IMR-90 (cell line): ENCODE measurements at regions not wholly inside any gene's neighbourhood (a gene's known extent, or its start where the extent isn't known, plus 50 kb on each side); places are given as distances from the start of the nearest gene placed in this dataset.
A peak's percentile ranks its signal among the peaks of the same experiment; 100 is the strongest.

ENCODE experiments used
- ATAC-seq: fragments of 200-7000 bp; cut with Tn5 transposase; 2 replicates; pipeline ENCODE4 v1.9.1; 2020; ENCODE audit warnings: low read depth, mild to moderate bottlenecking, moderate library complexity
- BruUV-seq: library from RNA; stranded (reverse); fragments of 400-500 nt; replicated peaks from 2 replicates; lab custom pipeline; 2021; lab: Mats Ljungman, UMichigan
- CTCF ChIA-PET: fragments of 300-600 bp; formaldehyde crosslinking; extraction: SDS; loops from one replicate; lab custom pipeline; 2021; ENCODE audit warnings: antibody characterized with exemption; lab: Yijun Ruan, JAX
- POLR2A ChIA-PET: fragments of 300-600 bp; sonication (Branson Sonifier 250); formaldehyde crosslinking; loops from one replicate; lab custom pipeline; 2022; ENCODE audit warnings: antibody characterized with exemption; ENCODE audit not compliant: unreplicated experiment; lab: Charles Lee
- DNase-seq: peaks from one replicate; pipeline ENCODE4 v3.0.0; 2013
- H2AFZ ChIP-seq: replicated peaks from 2 replicates; pipeline ENCODE3; 2013; ENCODE audit warnings: low read length, mild to moderate bottlenecking; ENCODE audit not compliant: poor library complexity
- H2AK5ac ChIP-seq: 2 replicates; pipeline ENCODE4 v1.6.1; 2013; ENCODE audit warnings: low read depth, low read length, inconsistent platforms
- H2AK9ac ChIP-seq: replicated peaks from 2 replicates; pipeline ENCODE3; 2013; ENCODE audit warnings: mild to moderate bottlenecking, low read depth, low read length, moderate library complexity; ENCODE audit not compliant: poor library complexity
- H2BK120ac ChIP-seq: 2 replicates; pipeline ENCODE4 v1.6.1; 2013; ENCODE audit warnings: low read depth, low read length, inconsistent platforms
- H2BK15ac ChIP-seq: 3 replicates; pipeline ENCODE4 v1.6.1; 2013; ENCODE audit warnings: low read depth, low read length, inconsistent platforms
- H2BK20ac ChIP-seq: 2 replicates; pipeline ENCODE4 v1.6.1; 2013; ENCODE audit warnings: low read depth, mild to moderate bottlenecking, inconsistent platforms, low read length, moderate library complexity
- H2BK5ac ChIP-seq: 2 replicates; pipeline ENCODE4 v1.6.1; 2013; ENCODE audit warnings: mild to moderate bottlenecking, low read depth, low read length, inconsistent platforms; ENCODE audit not compliant: poor library complexity, severe bottlenecking
- H3K14ac ChIP-seq: replicated peaks from 2 replicates; pipeline ENCODE4 v1.6.1; 2013; ENCODE audit warnings: low read depth, low read length, inconsistent platforms
- H3K18ac ChIP-seq: 2 replicates; pipeline ENCODE4 v1.6.1; 2013; ENCODE audit warnings: low read depth, low read length, control low read depth
- H3K23ac ChIP-seq: 2 replicates; pipeline ENCODE4 v1.6.1; 2013; ENCODE audit warnings: low read depth, low read length, inconsistent platforms
- H3K27ac ChIP-seq: 2 replicates; pipeline ENCODE4 v1.5.1; 2013; ENCODE audit warnings: mild to moderate bottlenecking, control low read depth, low read length; ENCODE audit not compliant: insufficient read depth
- H3K27me3 ChIP-seq: 2 replicates; pipeline ENCODE4 v1.6.1; 2013; ENCODE audit warnings: low read length; ENCODE audit not compliant: control insufficient read depth, insufficient read depth
- H3K36me3 ChIP-seq: 2 replicates; pipeline ENCODE4 v1.6.1; 2013; ENCODE audit warnings: low read length, mixed read lengths; ENCODE audit not compliant: control insufficient read depth, insufficient read depth
- H3K4ac ChIP-seq: 2 replicates; pipeline ENCODE4 v1.6.1; 2013; ENCODE audit warnings: low read depth, low read length, inconsistent platforms
- H3K4me1 ChIP-seq: 2 replicates; pipeline ENCODE4 v1.6.1; 2013; ENCODE audit warnings: low read length, mixed read lengths; ENCODE audit not compliant: control insufficient read depth, insufficient read depth
- H3K4me2 ChIP-seq: 2 replicates; pipeline ENCODE4 v1.6.1; 2013; ENCODE audit warnings: low read depth, mild to moderate bottlenecking, control low read depth, low read length, moderate library complexity
- H3K4me3 ChIP-seq: 2 replicates; pipeline ENCODE4 v1.5.1; 2013; ENCODE audit warnings: low read depth, mild to moderate bottlenecking, control low read depth, low read length, moderate library complexity; ENCODE audit not compliant: insufficient read depth
- H3K56ac ChIP-seq: 2 replicates; pipeline ENCODE4 v1.6.1; 2013; ENCODE audit warnings: low read length, inconsistent platforms; ENCODE audit not compliant: insufficient read depth; ENCODE audit errors: extremely low read depth
- H3K79me1 ChIP-seq, 2 experiments: 2 replicates each; pipeline ENCODE4 v1.6.1; 2013; ENCODE audit warnings: low read length in 2 of 2, inconsistent platforms in 1 of 2, low read depth in 1 of 2
- H3K9ac ChIP-seq: 2 replicates; pipeline ENCODE4 v1.6.1; 2013; ENCODE audit warnings: low read depth, low read length, control low read depth
- H3K9me1 ChIP-seq: 2 replicates; pipeline ENCODE4 v1.6.1; 2013; ENCODE audit warnings: low read length, inconsistent platforms; ENCODE audit not compliant: insufficient read depth
- H3K9me3 ChIP-seq: 2 replicates; pipeline ENCODE4 v1.6.1; 2013; ENCODE audit warnings: low read length; ENCODE audit not compliant: control insufficient read depth, insufficient read depth
- H4K20me1 ChIP-seq: 2 replicates; pipeline ENCODE4 v1.6.1; 2013; ENCODE audit warnings: low read length, inconsistent platforms; ENCODE audit not compliant: insufficient read depth
- H4K5ac ChIP-seq: 2 replicates; pipeline ENCODE4 v1.6.1; 2013; ENCODE audit warnings: mild to moderate bottlenecking, low read depth, low read length, control low read depth
- H4K8ac ChIP-seq, 2 experiments: 2 replicates each; pipeline ENCODE4 v1.6.1; 2013; ENCODE audit warnings: low read depth in 2 of 2, low read length in 2 of 2, control low read depth in 1 of 2, inconsistent platforms in 1 of 2
- H4K91ac ChIP-seq: 2 replicates; pipeline ENCODE4 v1.6.1; 2013; ENCODE audit warnings: low read depth, low read length, inconsistent platforms; ENCODE audit not compliant: insufficient read depth
- BHLHE40 ChIP-seq: fragments of 150-350 bp; IDR thresholded peaks from 2 replicates; pipeline ENCODE4 v1.6.1; 2016; ENCODE audit warnings: mild to moderate bottlenecking, low read depth, low read length
- CEBPB ChIP-seq: IDR thresholded peaks from 2 replicates; pipeline ENCODE4 v1.6.1; 2012; ENCODE audit warnings: low read depth, low read length, improper control_type of control experiment
- CHD1 ChIP-seq: IDR thresholded peaks from 2 replicates; pipeline ENCODE4 v1.6.1; 2012; ENCODE audit warnings: low read depth, low read length, improper control_type of control experiment
- ELK1 ChIP-seq: fragments of 150-350 bp; IDR thresholded peaks from 2 replicates; pipeline ENCODE4 v1.6.1; 2016; ENCODE audit warnings: low read depth, mild to moderate bottlenecking, low read length, moderate library complexity, borderline replicate concordance
- FOS ChIP-seq: fragments of 150-350 bp; IDR thresholded peaks from 2 replicates; pipeline ENCODE4 v1.6.1; 2016; ENCODE audit warnings: low read depth, low read length
- MAFK ChIP-seq: IDR thresholded peaks from 2 replicates; pipeline ENCODE4 v1.6.1; 2012; ENCODE audit warnings: low read depth, low read length, improper control_type of control experiment
- MAZ ChIP-seq: IDR thresholded peaks from 2 replicates; pipeline ENCODE4 v1.6.1; 2012; ENCODE audit warnings: low read depth, mild to moderate bottlenecking, low read length, improper control_type of control experiment, moderate library complexity, borderline replicate concordance
- MXI1 ChIP-seq: IDR thresholded peaks from 2 replicates; pipeline ENCODE4 v1.6.1; 2012; ENCODE audit warnings: low read depth, mild to moderate bottlenecking, low read length, moderate library complexity, borderline replicate concordance
- NFE2L2 ChIP-seq: fragments of 150-350 bp; IDR thresholded peaks from 2 replicates; pipeline ENCODE4 v1.6.1; 2016; ENCODE audit warnings: low read depth, mild to moderate bottlenecking, low read length
- POLR2A ChIP-seq: IDR thresholded peaks from 2 replicates; pipeline ENCODE4 v1.6.1; 2012; ENCODE audit warnings: mild to moderate bottlenecking, low read depth, low read length
- RAD21 ChIP-seq: IDR thresholded peaks from 2 replicates; pipeline ENCODE4 v1.6.1; 2012; ENCODE audit warnings: low read length, improper control_type of control experiment
- RCOR1 ChIP-seq: IDR thresholded peaks from 2 replicates; pipeline ENCODE4 v1.6.1; 2012; ENCODE audit warnings: mild to moderate bottlenecking, low read length, improper control_type of control experiment; ENCODE audit not compliant: insufficient replicate concordance
- RFX5 ChIP-seq: IDR thresholded peaks from 2 replicates; pipeline ENCODE4 v1.8.0; 2012; ENCODE audit warnings: low read depth, mild to moderate bottlenecking, low read length, moderate library complexity
- SMC3 ChIP-seq: fragments of 150-350 bp; IDR thresholded peaks from 2 replicates; pipeline ENCODE4 v1.6.1; 2016; ENCODE audit warnings: low read depth, mild to moderate bottlenecking, antibody characterized with exemption, low read length, moderate library complexity
- WGBS, 2 experiments: methylation state at CpG; one replicate each; pipeline versions ENCODE4 v1.1.5 to v1.1.7; 2013; ENCODE audit warnings: missing lambda C conversion rate in 2 of 2; ENCODE audit not compliant: insufficient read length in 1 of 2; ENCODE audit errors: extremely low coverage in 2 of 2; 5-methylcytosine and 5-hydroxymethylcytosine counted together
- dilution Hi-C: fragments of 300-500 bp; cut with HindIII; formaldehyde crosslinking; loops from one replicate; pipeline ENCODE4 v1.14.3; 2018; ENCODE audit warnings: low sequenced_read_pairs; ENCODE audit not compliant: unreplicated experiment
- in situ Hi-C: fragments of 300-500 bp; cut with MboI; formaldehyde crosslinking; loops from 3 replicates; pipeline ENCODE4 v1.14.3; 2019; ENCODE audit warnings: low sequenced_read_pairs, inconsistent platforms, mixed read lengths
- intact Hi-C: fragments of 100-400 bp; cut with micrococcal nuclease; formaldehyde crosslinking; loops from 2 replicates; pipeline ENCODE4 v1.10.0; 2022
- TF ChIP-seq, protein P1 (sequence below): conservative IDR thresholded peaks from 2 replicates; pipeline ENCODE4 v1.5.1; 2012; ENCODE audit warnings: mild to moderate bottlenecking, low read depth, low read length, improper control_type of control experiment
- TF ChIP-seq, protein P2 (sequence below): fragments of 150-350 bp; IDR thresholded peaks from 2 replicates; pipeline ENCODE4 v1.6.1; 2017; ENCODE audit warnings: mild to moderate bottlenecking, antibody characterized with exemption, low read length, low read depth

DNA sequence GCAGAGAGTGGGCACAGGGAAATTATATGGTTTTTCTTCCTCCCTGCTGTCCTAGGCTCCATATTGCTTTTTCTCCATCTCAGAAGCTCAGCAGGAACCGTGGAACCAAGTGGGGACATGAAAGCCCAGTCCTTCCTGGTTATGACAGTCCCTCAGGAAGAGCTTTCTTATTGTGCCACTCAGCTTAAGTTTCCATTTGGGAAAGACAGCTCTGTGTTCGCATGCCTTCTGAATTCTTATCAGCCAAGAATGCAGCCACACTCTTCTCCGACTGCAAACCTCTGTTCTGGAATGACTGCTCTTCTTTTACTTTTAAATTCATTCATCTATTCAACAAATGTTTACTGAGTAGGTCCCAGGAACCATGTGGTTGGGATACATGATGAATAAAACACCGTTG, 58.0 kb upstream of the PPARGC1A start:
- H3K18ac ChIP-seq: no peak overlapping the region
- no peak overlapping the region; the same call in 1 of the 2 replicates for H2BK20ac ChIP-seq
- CTCF ChIA-PET: no interaction called here
- dilution Hi-C loops: no loop called here
- no peaks in the 10 kb centered on the region; the same call in 1 of the 2 replicates for H3K9me1 ChIP-seq
- peak; percentile 11 for DNase-seq
- no peaks in the 10 kb centered on the region for H3K36me3 ChIP-seq
- H4K91ac ChIP-seq: no peak overlapping the region
- 50% methylated on average over 1 of the region's 4 CpGs; no CpG with 5 or more reads in 1 of the 2 experiments for WGBS, 2 experiments
- POLR2A ChIA-PET: no interaction called here
- H2AFZ ChIP-seq: peak overlapping the region; percentile 36
- no peaks in the 10 kb centered on the region; the same call in 1 of the 2 replicates for H3K4me1 ChIP-seq
- H4K8ac ChIP-seq: no peak overlapping the region
- TF ChIP-seq RFX5: no peak
- TF ChIP-seq ELK1: no peak
- no peak for TF ChIP-seq NFE2L2
- TF ChIP-seq RAD21: no peak
- TF ChIP-seq, protein P1, sequence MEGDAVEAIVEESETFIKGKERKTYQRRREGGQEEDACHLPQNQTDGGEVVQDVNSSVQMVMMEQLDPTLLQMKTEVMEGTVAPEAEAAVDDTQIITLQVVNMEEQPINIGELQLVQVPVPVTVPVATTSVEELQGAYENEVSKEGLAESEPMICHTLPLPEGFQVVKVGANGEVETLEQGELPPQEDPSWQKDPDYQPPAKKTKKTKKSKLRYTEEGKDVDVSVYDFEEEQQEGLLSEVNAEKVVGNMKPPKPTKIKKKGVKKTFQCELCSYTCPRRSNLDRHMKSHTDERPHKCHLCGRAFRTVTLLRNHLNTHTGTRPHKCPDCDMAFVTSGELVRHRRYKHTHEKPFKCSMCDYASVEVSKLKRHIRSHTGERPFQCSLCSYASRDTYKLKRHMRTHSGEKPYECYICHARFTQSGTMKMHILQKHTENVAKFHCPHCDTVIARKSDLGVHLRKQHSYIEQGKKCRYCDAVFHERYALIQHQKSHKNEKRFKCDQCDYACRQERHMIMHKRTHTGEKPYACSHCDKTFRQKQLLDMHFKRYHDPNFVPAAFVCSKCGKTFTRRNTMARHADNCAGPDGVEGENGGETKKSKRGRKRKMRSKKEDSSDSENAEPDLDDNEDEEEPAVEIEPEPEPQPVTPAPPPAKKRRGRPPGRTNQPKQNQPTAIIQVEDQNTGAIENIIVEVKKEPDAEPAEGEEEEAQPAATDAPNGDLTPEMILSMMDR: no peak
- no peak for TF ChIP-seq MXI1
- TF ChIP-seq SMC3: no peak
- TF ChIP-seq POLR2A: no peak
- no peak for TF ChIP-seq RCOR1
- TF ChIP-seq BHLHE40: no peak
- TF ChIP-seq FOS: no peak
- no peak for TF ChIP-seq CEBPB
- TF ChIP-seq, protein P2, sequence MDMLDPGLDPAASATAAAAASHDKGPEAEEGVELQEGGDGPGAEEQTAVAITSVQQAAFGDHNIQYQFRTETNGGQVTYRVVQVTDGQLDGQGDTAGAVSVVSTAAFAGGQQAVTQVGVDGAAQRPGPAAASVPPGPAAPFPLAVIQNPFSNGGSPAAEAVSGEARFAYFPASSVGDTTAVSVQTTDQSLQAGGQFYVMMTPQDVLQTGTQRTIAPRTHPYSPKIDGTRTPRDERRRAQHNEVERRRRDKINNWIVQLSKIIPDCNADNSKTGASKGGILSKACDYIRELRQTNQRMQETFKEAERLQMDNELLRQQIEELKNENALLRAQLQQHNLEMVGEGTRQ: no peak
- TF ChIP-seq MAFK: no peak
- no peak for TF ChIP-seq CHD1
- no peak for TF ChIP-seq MAZ
- no peaks in the 10 kb centered on the region for H4K20me1 ChIP-seq
- H3K4ac ChIP-seq: peak overlapping the region; percentile 29; the same call in 1 of the 2 replicates
- no peak overlapping the region for H2AK9ac ChIP-seq
- H2BK15ac ChIP-seq: no peak overlapping the region
- no peak for ATAC-seq
- H4K5ac ChIP-seq: no peak overlapping the region
- no peaks in the 10 kb centered on the region for H3K79me1 ChIP-seq
- H3K27ac ChIP-seq: no peak overlapping the region
- no peak overlapping the region for H2BK5ac ChIP-seq
- H3K4me2 ChIP-seq: no peak overlapping the region
- no TSS peak for BruUV-seq
- in situ Hi-C loops: no loop called here
- no peak overlapping the region for H3K9ac ChIP-seq
- no peak overlapping the region for H2AK5ac ChIP-seq
- H3K27me3 ChIP-seq: no peaks in the 10 kb centered on the region
- 0 out of 2 replicates have a peak overlapping the region, but pooled peaks have one; percentile 59 for H3K14ac ChIP-seq
- no peak overlapping the region for H3K23ac ChIP-seq
- intact Hi-C loops: no loop called here
- H2BK120ac ChIP-seq: 0 out of 2 replicates have a peak overlapping the region, but pooled peaks have one; percentile 8
- H3K9me3 ChIP-seq: no peaks in the 10 kb centered on the region
- no peak overlapping the region for H3K56ac ChIP-seq
- no peak overlapping the region for H3K4me3 ChIP-seq
